Thyroid gland (tissue), 4 donors: ENCODE measurements at regions not wholly inside any gene's neighbourhood (a gene's known extent, or its start where the extent isn't known, plus 50 kb on each side); places are given as distances from the start of the nearest gene placed in this dataset.

Source experiments
- DNase-seq, 2 donors: peaks; one replicate each; pipeline ENCODE4 v3.0.0-alpha.2; 2019
- H3K27ac ChIP-seq, 3 donors: fragments of 200-600 bp; sonication (generic); 1 replicate in 2 of 3; 2 replicates in 1 of 3; pipeline ENCODE4 v1.5.1; 2016 to 2019; ENCODE audit warnings: mild to moderate bottlenecking in 1 of 3, moderate library complexity in 1 of 3
- H3K27me3 ChIP-seq: fragments of 200-600 bp; sonication (generic); one replicate; pipeline ENCODE4 v1.5.1; 2019
- H3K36me3 ChIP-seq, 2 donors: fragments of 200-600 bp; sonication (generic); one replicate each; pipeline ENCODE4 v1.5.1; 2016 to 2019
- H3K4me1 ChIP-seq, 2 donors: fragments of 200-600 bp; sonication (generic); one replicate each; pipeline ENCODE4 v1.5.1; 2017 to 2019
- H3K4me3 ChIP-seq, 3 donors: fragments of 200-600 bp; sonication (generic); replicated peaks in 1 of 3; 1 replicate in 2 of 3; 2 replicates in 1 of 3; pipeline ENCODE4 v1.5.1; 2016; ENCODE audit warnings: mild to moderate bottlenecking in 1 of 3
- H3K9me3 ChIP-seq: fragments of 200-600 bp; sonication (generic); one replicate; pipeline ENCODE4 v1.5.1; 2017
- POLR2A ChIP-seq, 2 donors: fragments of 450-650 bp; IDR thresholded peaks; one replicate each; pipeline ENCODE4 v1.6.1; 2017; ENCODE audit warnings: antibody characterized with exemption in 2 of 2, mild to moderate bottlenecking in 2 of 2, moderate library complexity in 1 of 2
- WGBS, 2 donors: methylation state at CpG; one replicate each; pipeline ENCODE4 v1.1.5; 2017; 5-methylcytosine and 5-hydroxymethylcytosine counted together
- intact Hi-C: fragments of 100-400 bp; cut with DNase I; formaldehyde crosslinking; loops from one replicate; pipeline ENCODE4 v1.15.1; 2023
- TF ChIP-seq, protein P1 (sequence below), 6 experiments: fragments of 200-600 bp in 3 of 6; fragments of 450-650 bp in 3 of 6; sonication (generic) in 3 of 6; IDR thresholded peaks; one replicate each; pipeline ENCODE4 v1.5.1; 2016 to 2019; ENCODE audit warnings: antibody characterized with exemption in 6 of 6, mild to moderate bottlenecking in 2 of 6, inconsistent platforms in 1 of 6, moderate library complexity in 1 of 6

DNA sequence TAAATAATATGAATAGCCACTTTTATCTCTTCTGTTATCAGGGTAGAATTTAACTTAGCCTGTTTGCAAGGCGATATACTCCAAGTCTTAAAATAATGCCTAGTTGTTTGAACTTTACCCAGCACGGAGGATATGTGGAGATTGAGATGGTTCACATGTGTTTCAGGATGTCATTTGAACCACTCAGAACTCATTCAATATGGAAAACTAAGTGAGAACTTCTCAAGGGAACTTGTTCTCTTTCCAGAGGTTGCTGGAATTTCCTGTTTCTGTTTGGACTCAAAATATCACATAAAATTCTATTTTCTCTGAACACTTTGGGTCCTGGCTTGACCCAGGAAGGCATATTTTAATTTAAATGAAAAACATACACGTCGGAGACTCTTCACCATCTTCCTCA is 139.1 kb upstream of the MYO10 start:
- H3K36me3 ChIP-seq = no peaks in the 10 kb centered on the region
- no peaks in the 10 kb centered on the region for H3K4me1 ChIP-seq
- intact Hi-C loops = no loop called here
- WGBS, 2 donors = 64 to 73% methylated on average over 4 of the region's 4 CpGs
- H3K4me3 ChIP-seq = no peak overlapping the region
- H3K9me3 ChIP-seq = no peaks in the 10 kb centered on the region
- H3K27me3 ChIP-seq = no peaks in the 10 kb centered on the region
- DNase-seq = no peak
- H3K27ac ChIP-seq = no peak overlapping the region
- TF ChIP-seq, protein P1, sequence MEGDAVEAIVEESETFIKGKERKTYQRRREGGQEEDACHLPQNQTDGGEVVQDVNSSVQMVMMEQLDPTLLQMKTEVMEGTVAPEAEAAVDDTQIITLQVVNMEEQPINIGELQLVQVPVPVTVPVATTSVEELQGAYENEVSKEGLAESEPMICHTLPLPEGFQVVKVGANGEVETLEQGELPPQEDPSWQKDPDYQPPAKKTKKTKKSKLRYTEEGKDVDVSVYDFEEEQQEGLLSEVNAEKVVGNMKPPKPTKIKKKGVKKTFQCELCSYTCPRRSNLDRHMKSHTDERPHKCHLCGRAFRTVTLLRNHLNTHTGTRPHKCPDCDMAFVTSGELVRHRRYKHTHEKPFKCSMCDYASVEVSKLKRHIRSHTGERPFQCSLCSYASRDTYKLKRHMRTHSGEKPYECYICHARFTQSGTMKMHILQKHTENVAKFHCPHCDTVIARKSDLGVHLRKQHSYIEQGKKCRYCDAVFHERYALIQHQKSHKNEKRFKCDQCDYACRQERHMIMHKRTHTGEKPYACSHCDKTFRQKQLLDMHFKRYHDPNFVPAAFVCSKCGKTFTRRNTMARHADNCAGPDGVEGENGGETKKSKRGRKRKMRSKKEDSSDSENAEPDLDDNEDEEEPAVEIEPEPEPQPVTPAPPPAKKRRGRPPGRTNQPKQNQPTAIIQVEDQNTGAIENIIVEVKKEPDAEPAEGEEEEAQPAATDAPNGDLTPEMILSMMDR (IDR thresholded peaks at IDR 0.05) = no peak
- TF ChIP-seq POLR2A (IDR thresholded peaks at IDR 0.05) = no peak

DNA sequence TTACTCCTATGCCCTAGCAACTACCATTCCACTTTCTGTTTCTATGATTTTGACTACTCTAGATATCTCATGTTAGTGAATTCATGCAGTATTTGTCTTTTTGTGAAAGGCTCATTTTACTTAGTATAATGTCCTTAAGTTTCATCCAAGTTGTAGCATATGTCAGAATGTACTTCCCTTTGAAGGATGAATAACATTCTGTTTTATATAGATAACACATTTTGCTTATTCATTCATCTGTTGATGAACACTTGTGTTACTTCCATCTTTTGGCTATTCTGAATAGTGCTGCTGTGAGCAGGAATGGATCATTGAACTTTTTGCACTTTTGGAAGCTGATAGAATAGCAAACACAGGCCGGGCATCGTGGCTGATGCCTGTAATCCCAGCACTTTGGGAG is 140.2 kb upstream of the MYO10 start:
- DNase-seq = no peak
- no peak overlapping the region for H3K27ac ChIP-seq
- H3K4me1 ChIP-seq = no peaks in the 10 kb centered on the region
- no peaks in the 10 kb centered on the region for H3K9me3 ChIP-seq
- TF ChIP-seq POLR2A (IDR thresholded peaks at IDR 0.05) = no peak
- TF ChIP-seq, protein P1 (IDR thresholded peaks at IDR 0.05) = no peak
- WGBS, 2 donors = 94% methylated on average over 2 of the region's 2 CpGs
- intact Hi-C loops = no loop called here
- H3K4me3 ChIP-seq = no peak overlapping the region
- no peaks in the 10 kb centered on the region for H3K36me3 ChIP-seq
- no peaks in the 10 kb centered on the region for H3K27me3 ChIP-seq

- WGBS, 2 donors = 77 to 78% methylated on average over 11 of the region's 11 CpGs
- Histone ChIP-seq H3K36me3 (no peaks in the 10 kb centered on the region), H3K27me3 (no peaks in the 10 kb centered on the region), H3K4me1 (no peaks in the 10 kb centered on the region), H3K4me3 (no peak overlapping the region), H3K27ac (no peak overlapping the region), H3K9me3 (no peaks in the 10 kb centered on the region)
- intact Hi-C loops = no loop called here
- DNase-seq = no peak
- TF ChIP-seq POLR2A (IDR thresholded peaks at IDR 0.05) = no peak
- TF ChIP-seq, protein P1 (IDR thresholded peaks at IDR 0.05) = no peak
Observed at GRCh38 chr5:17077440-17078233, 139.8 kb upstream of the BASP1 start.

DNA sequence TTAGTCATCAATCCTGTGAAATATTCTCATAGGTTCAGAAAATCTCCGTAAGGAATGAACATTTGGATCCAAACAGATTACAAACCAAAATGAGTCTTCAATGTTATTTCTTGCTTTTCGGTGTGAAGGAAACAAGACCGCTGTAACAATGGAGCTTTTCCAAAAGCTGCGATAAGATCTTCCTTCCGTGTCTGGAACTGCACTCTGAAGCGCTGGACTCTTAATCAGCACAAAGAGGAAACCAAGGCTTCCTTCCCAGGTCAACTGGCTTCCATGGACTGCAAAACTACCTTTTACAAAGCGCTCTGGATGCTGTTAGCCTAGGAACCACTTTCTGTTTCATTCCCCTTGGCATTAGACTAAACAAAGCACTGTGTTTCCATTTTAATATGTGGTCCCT is 137.9 kb upstream of the BASP1 start:
- Histone ChIP-seq H3K4me1 (no peaks in the 10 kb centered on the region), H3K4me3 (no peak overlapping the region), H3K9me3 (no peaks in the 10 kb centered on the region), H3K27ac (no peak overlapping the region), H3K36me3 (no peaks in the 10 kb centered on the region), H3K27me3 (no peaks in the 10 kb centered on the region)
- WGBS, 2 donors = 66 to 67% methylated on average over 7 of the region's 7 CpGs
- intact Hi-C loops = no loop called here
- DNase-seq = no peak
- TF ChIP-seq POLR2A (IDR thresholded peaks at IDR 0.05) = no peak

DNA sequence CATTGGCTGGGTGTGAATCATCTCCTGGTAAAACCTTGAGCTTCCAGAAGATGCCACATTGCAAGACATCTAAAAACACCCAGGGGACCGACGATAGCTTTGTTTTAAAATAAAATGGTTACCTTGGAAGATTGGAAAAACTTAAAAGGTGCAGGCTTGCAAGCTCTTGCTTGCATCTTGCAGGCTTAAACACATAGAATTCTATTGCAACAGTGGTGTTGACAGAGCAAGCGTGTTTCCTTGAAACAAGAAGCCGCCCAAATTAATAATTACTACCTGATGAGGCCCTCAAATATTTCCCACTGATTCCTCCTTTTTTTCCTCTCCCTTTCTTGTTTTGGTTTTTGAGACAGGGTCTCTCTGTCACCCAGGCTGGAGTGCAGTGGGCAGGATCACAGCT is 137.1 kb upstream of the BASP1 start:
- no peaks in the 10 kb centered on the region for H3K9me3 ChIP-seq
- TF ChIP-seq, protein P1 (IDR thresholded peaks at IDR 0.05) = no peak
- TF ChIP-seq POLR2A (IDR thresholded peaks at IDR 0.05) = no peak
- H3K36me3 ChIP-seq = no peaks in the 10 kb centered on the region
- no peak for DNase-seq
- H3K4me3 ChIP-seq = no peak overlapping the region
- H3K4me1 ChIP-seq = no peaks in the 10 kb centered on the region
- H3K27ac ChIP-seq = no peak overlapping the region
- 94 to 95% methylated on average over 4 of the region's 4 CpGs for WGBS, 2 donors
- intact Hi-C loops = no loop called here
- H3K27me3 ChIP-seq = no peaks in the 10 kb centered on the region
